Mammary epithelial cell (primary cell): ENCODE measurements at regions not wholly inside any gene's neighbourhood (a gene's known extent, or its start where the extent isn't known, plus 50 kb on each side); places are given as distances from the start of the nearest gene placed in this dataset.

Experiments
- EZH2 ChIP-seq: IDR thresholded peaks from 2 replicates; pipeline ENCODE4 v1.6.1; 2012; ENCODE audit warnings: low read length, inconsistent platforms, borderline replicate concordance
- TF ChIP-seq, protein P1 (sequence below), 2 donors: IDR thresholded peaks in 1 of 2; conservative IDR thresholded peaks in 1 of 2; 2 replicates each; pipeline ENCODE4 v1.5.1; 2011 to 2012; ENCODE audit warnings: inconsistent platforms in 2 of 2, low read length in 2 of 2, mild to moderate bottlenecking in 2 of 2, control low read depth in 1 of 2, low read depth in 1 of 2; ENCODE audit not compliant: insufficient read depth in 1 of 2; ENCODE audit errors: extremely low read depth in 1 of 2

DNA sequence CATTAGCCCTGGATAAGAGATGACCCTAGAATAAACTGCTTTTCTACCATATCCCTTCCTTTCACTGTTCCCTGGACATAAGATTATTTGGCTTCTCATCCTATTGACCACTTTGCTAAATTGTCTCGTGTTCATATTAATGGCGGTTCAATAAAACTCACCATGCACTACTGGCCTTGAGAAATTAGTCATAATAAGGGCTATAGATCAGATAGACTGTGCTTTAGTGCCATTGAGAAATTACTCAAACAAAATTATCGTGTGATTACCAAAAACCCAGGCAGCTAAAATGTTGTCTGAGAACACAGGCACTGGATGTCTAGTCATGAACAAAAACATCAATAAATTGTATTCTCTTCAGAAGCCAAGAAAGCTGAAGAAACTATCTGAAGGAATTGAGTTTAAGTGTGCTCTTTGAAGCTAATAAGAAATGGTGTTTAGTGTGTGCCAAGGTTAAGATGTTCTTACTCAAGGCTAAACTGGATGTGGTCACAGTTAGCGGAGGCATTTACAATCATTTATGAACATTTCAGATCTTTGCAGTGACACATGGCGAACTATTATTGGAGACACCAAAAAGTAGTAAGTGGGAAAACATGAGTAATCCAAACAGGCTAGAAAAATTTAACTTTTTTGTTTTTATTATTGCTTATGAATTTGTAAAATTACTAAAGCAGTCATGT lies 460.4 kb upstream of the RORB start:
- TF ChIP-seq, protein P1, sequence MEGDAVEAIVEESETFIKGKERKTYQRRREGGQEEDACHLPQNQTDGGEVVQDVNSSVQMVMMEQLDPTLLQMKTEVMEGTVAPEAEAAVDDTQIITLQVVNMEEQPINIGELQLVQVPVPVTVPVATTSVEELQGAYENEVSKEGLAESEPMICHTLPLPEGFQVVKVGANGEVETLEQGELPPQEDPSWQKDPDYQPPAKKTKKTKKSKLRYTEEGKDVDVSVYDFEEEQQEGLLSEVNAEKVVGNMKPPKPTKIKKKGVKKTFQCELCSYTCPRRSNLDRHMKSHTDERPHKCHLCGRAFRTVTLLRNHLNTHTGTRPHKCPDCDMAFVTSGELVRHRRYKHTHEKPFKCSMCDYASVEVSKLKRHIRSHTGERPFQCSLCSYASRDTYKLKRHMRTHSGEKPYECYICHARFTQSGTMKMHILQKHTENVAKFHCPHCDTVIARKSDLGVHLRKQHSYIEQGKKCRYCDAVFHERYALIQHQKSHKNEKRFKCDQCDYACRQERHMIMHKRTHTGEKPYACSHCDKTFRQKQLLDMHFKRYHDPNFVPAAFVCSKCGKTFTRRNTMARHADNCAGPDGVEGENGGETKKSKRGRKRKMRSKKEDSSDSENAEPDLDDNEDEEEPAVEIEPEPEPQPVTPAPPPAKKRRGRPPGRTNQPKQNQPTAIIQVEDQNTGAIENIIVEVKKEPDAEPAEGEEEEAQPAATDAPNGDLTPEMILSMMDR (conservative IDR thresholded peaks at IDR 0.05 in 1 of 2, IDR thresholded peaks at IDR 0.05 in 1 of 2; ENCODE audit: extremely low read depth in 1 of 2, insufficient read depth in 1 of 2, low read depth in 1 of 2, low read length in 2 of 2), result no peak
- TF ChIP-seq EZH2, result no peak
